DMS53 treated with DMSO at 0.1 percent for 48 hours (cell line): ENCODE measurements at regions not wholly inside any gene's neighbourhood (a gene's known extent, or its start where the extent isn't known, plus 50 kb on each side); places are given as distances from the start of the nearest gene placed in this dataset.
A peak's percentile ranks its signal among the peaks of the same experiment; 100 is the strongest.
"Not testable (repeated sequence)": the region's sequence is repeated elsewhere in the genome, so short reads cannot be mapped to it uniquely, and the experiment has no call there.

Experiments
- DNase-seq: peaks from one replicate; lab custom pipeline; 2025; ENCODE audit not compliant: unreplicated experiment; lab: John Stamatoyannopoulos, UW

GRCh38 chrX:124426288-124427169 is 80.2 kb downstream of the SH2D1A start:
- DNase-seq, result no peak

GRCh38 chrX:124433186-124433585 is 86.8 kb downstream of the SH2D1A start:
- no peak for DNase-seq

GRCh38 chrX:124435616-124436015 is 89.3 kb downstream of the SH2D1A start:
- DNase-seq, result peak; percentile 53

GRCh38 chrX:124440695-124441094 is 94.3 kb downstream of the SH2D1A start:
- DNase-seq, result no peak

- no peak for DNase-seq
Observed at GRCh38 chrX:124441971-124442590, 95.7 kb downstream of the SH2D1A start.

- DNase-seq, result no peak
Observed at GRCh38 chrX:124455966-124456365, 109.6 kb downstream of the SH2D1A start.

GRCh38 chrX:124459851-124460250 is 113.5 kb downstream of the SH2D1A start:
- DNase-seq, result not testable (repeated sequence)

- peak; percentile 40 for DNase-seq
Observed at GRCh38 chrX:124462931-124463330, 116.6 kb downstream of the SH2D1A start.

GRCh38 chrX:124467202-124467601 is 120.8 kb downstream of the SH2D1A start:
- DNase-seq, result no peak

GRCh38 chrX:124475358-124475757 is 129.0 kb downstream of the SH2D1A start:
- no peak for DNase-seq

GRCh38 chrX:124476562-124476961 is 130.2 kb downstream of the SH2D1A start:
- no peak for DNase-seq

GRCh38 chrX:124478046-124478445 is 131.7 kb downstream of the SH2D1A start:
- DNase-seq, result no peak

- no peak for DNase-seq
Observed at GRCh38 chrX:124488412-124489161, 142.2 kb downstream of the SH2D1A start.

- DNase-seq, result no peak
Observed at GRCh38 chrX:124493984-124494383, 147.6 kb downstream of the SH2D1A start.

GRCh38 chrX:124497386-124497785 is 151.0 kb downstream of the SH2D1A start:
- no peak for DNase-seq

GRCh38 chrX:124501586-124501985 is 155.2 kb downstream of the SH2D1A start:
- no peak for DNase-seq

- DNase-seq, result no peak
Observed at GRCh38 chrX:124502166-124502565, 155.8 kb downstream of the SH2D1A start.

- DNase-seq, result no peak
Observed at GRCh38 chrX:124502599-124502998, 156.2 kb downstream of the SH2D1A start.

- no peak for DNase-seq
Observed at GRCh38 chrX:124504111-124504983, 158.0 kb downstream of the SH2D1A start.

- DNase-seq, result no peak
Observed at GRCh38 chrX:124506066-124506465, 159.7 kb downstream of the SH2D1A start.

GRCh38 chrX:124507246-124507645 is 160.9 kb downstream of the SH2D1A start:
- no peak for DNase-seq
